C4-2B (cell line): ENCODE measurements at regions not wholly inside any gene's neighbourhood (a gene's known extent, or its start where the extent isn't known, plus 50 kb on each side); places are given as distances from the start of the nearest gene placed in this dataset.
"Not testable (repeated sequence)": the region's sequence is repeated elsewhere in the genome, so short reads cannot be mapped to it uniquely, and the experiment has no call there.

Source experiments
- H3K27ac ChIP-seq: fragments of 450-650 bp; 2 replicates; pipeline ENCODE4 v1.5.1; 2017
- ZFX ChIP-seq: fragments of 450-650 bp; IDR thresholded peaks from 2 replicates; pipeline ENCODE4 v1.6.1; 2017
- TF ChIP-seq, protein P1 (sequence below): fragments of 450-650 bp; conservative IDR thresholded peaks from 2 replicates; pipeline ENCODE4 v1.5.1; 2017; ENCODE audit warnings: mild to moderate bottlenecking

- H3K27ac ChIP-seq = no peak overlapping the region
- TF ChIP-seq, protein P1, sequence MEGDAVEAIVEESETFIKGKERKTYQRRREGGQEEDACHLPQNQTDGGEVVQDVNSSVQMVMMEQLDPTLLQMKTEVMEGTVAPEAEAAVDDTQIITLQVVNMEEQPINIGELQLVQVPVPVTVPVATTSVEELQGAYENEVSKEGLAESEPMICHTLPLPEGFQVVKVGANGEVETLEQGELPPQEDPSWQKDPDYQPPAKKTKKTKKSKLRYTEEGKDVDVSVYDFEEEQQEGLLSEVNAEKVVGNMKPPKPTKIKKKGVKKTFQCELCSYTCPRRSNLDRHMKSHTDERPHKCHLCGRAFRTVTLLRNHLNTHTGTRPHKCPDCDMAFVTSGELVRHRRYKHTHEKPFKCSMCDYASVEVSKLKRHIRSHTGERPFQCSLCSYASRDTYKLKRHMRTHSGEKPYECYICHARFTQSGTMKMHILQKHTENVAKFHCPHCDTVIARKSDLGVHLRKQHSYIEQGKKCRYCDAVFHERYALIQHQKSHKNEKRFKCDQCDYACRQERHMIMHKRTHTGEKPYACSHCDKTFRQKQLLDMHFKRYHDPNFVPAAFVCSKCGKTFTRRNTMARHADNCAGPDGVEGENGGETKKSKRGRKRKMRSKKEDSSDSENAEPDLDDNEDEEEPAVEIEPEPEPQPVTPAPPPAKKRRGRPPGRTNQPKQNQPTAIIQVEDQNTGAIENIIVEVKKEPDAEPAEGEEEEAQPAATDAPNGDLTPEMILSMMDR = no peak
- TF ChIP-seq ZFX = no peak
Observed at GRCh38 chr18:78480262-78481054, 499.2 kb upstream of the SALL3 start.

GRCh38 chr18:78482378-78482777, 497.2 kb upstream of the SALL3 start:
- no peak for TF ChIP-seq ZFX
- TF ChIP-seq, protein P1 = no peak
- H3K27ac ChIP-seq = no peak overlapping the region

- no peak for TF ChIP-seq ZFX
- TF ChIP-seq, protein P1 = no peak
- no peak overlapping the region for H3K27ac ChIP-seq
Observed at GRCh38 chr18:78487649-78488048, 492.0 kb upstream of the SALL3 start.

DNA sequence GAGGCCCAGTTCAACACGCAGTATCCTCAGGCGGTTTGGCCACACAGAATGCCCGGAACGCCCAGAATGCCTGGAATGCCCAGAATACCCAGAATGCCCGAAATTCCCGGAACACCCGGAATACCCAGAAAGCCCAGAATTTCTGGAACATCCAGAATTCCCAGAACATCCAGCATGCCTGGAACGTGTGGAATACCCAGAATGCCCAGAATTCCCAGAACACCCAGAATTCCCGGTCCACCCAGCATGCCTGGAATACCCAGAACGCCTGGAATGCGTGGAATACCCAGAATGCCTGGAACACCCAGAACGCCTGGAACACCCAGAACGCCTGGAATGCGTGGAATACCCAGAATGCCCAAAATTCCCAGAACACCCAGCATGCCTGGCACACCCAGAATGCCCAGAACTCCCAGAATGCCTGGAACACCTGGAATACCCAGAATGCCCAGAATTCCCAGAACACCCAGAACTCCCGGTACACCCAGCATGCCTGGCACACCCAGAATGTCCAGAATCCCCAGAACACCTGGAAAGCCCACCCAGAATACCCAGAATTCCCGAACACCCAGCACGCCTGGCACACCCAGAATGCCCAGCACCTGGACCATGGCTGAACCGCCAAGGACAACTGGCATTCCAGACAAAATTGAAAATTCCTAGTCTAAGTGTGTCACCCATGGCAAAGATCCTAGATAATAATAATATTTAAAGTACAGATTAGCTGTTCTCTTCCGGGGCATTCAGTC, 487.4 kb upstream of the SALL3 start:
- no peak overlapping the region for H3K27ac ChIP-seq
- TF ChIP-seq ZFX = no peak
- TF ChIP-seq, protein P1 = no peak

- TF ChIP-seq, protein P1 = no peak
- TF ChIP-seq ZFX = no peak
- no peak overlapping the region for H3K27ac ChIP-seq
Observed at GRCh38 chr18:78492813-78493371, 486.7 kb upstream of the SALL3 start.

- H3K27ac ChIP-seq = not testable (repeated sequence)
Observed at GRCh38 chr18:78493490-78493889, 486.1 kb upstream of the SALL3 start.

GRCh38 chr18:78494204-78495085, 485.2 kb upstream of the SALL3 start:
- TF ChIP-seq, protein P1 = no peak
- TF ChIP-seq ZFX = no peak
- no peak overlapping the region for H3K27ac ChIP-seq
